Prostate gland (tissue), 2 donors: ENCODE measurements at regions not wholly inside any gene's neighbourhood (a gene's known extent, or its start where the extent isn't known, plus 50 kb on each side); places are given as distances from the start of the nearest gene placed in this dataset.

Source experiments
- POLR2A ChIP-seq: fragments of 450-650 bp; IDR thresholded peaks from one replicate; pipeline ENCODE4 v1.6.1; 2016; ENCODE audit warnings: antibody characterized with exemption, mild to moderate bottlenecking
- TF ChIP-seq, protein P1 (sequence below), 4 experiments: fragments of 200-600 bp in 2 of 4; fragments of 450-650 bp in 2 of 4; sonication (generic) in 2 of 4; IDR thresholded peaks; 1 replicate in 3 of 4; 2 replicates in 1 of 4; pipeline ENCODE4 v1.5.1; 2016 to 2019; ENCODE audit warnings: antibody characterized with exemption in 4 of 4, mild to moderate bottlenecking in 2 of 4, moderate library complexity in 2 of 4

DNA sequence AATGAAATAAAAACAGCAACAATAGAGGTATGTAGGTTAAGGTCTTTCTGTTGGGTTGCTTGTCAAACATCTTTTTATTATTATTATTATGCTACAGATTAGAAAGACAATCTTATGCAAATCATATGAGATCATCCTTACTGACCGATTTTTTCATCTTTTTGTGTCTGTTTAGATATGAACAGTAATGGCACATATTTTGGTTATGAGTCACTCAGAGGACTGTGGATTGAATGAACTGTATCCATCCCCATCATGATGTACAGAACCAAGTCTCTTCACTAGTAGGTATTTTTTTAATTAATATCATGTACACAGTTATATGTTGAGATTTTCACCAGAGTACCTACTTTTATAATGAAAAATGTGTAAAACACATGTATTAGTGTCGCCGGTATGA lies 159.1 kb downstream of the CHRM3 start:
- TF ChIP-seq, protein P1, sequence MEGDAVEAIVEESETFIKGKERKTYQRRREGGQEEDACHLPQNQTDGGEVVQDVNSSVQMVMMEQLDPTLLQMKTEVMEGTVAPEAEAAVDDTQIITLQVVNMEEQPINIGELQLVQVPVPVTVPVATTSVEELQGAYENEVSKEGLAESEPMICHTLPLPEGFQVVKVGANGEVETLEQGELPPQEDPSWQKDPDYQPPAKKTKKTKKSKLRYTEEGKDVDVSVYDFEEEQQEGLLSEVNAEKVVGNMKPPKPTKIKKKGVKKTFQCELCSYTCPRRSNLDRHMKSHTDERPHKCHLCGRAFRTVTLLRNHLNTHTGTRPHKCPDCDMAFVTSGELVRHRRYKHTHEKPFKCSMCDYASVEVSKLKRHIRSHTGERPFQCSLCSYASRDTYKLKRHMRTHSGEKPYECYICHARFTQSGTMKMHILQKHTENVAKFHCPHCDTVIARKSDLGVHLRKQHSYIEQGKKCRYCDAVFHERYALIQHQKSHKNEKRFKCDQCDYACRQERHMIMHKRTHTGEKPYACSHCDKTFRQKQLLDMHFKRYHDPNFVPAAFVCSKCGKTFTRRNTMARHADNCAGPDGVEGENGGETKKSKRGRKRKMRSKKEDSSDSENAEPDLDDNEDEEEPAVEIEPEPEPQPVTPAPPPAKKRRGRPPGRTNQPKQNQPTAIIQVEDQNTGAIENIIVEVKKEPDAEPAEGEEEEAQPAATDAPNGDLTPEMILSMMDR (IDR thresholded peaks at IDR 0.05): no peak
- TF ChIP-seq POLR2A: no peak
